ENCODE measurements at regions not wholly inside any gene's neighbourhood (a gene's known extent, or its start where the extent isn't known, plus 50 kb on each side); places are given as distances from the start of the nearest gene placed in this dataset.
"Not testable (repeated sequence)": the region's sequence is repeated elsewhere in the genome, so short reads cannot be mapped to it uniquely, and the experiment has no call there.

- DNase-seq = no peak
Measured at GRCh38 chr2:181792906-181793305, 98.6 kb upstream of the ITPRID2 start.

GRCh38 chr2:181798022-181798421 lies 93.5 kb upstream of the ITPRID2 start:
- no peak for DNase-seq

GRCh38 chr2:181802300-181802699 lies 89.2 kb upstream of the ITPRID2 start:
- not testable (repeated sequence) for DNase-seq

- not testable (repeated sequence) for DNase-seq
Measured at GRCh38 chr2:181803903-181804799, 87.4 kb upstream of the ITPRID2 start.

GRCh38 chr2:181805228-181806038 lies 86.1 kb upstream of the ITPRID2 start:
- DNase-seq = no peak

- DNase-seq = no peak
Measured at GRCh38 chr2:181806039-181806392, 85.5 kb upstream of the ITPRID2 start.

GRCh38 chr2:181807526-181807925 lies 84.0 kb upstream of the ITPRID2 start:
- no peak for DNase-seq

- DNase-seq = peak; percentile 4
Measured at GRCh38 chr2:181810823-181811695, 80.5 kb upstream of the ITPRID2 start.

- no peak for DNase-seq
Measured at GRCh38 chr2:181812106-181812743, 79.3 kb upstream of the ITPRID2 start.

- no peak for DNase-seq
Measured at GRCh38 chr2:181814057-181814491, 77.5 kb upstream of the ITPRID2 start.

GRCh38 chr2:181817509-181817908 lies 74.0 kb upstream of the ITPRID2 start:
- no peak for DNase-seq

- DNase-seq = no peak
Measured at GRCh38 chr2:181818058-181818680, 73.4 kb upstream of the ITPRID2 start.

GRCh38 chr2:181818840-181819239 lies 72.7 kb upstream of the ITPRID2 start:
- DNase-seq = no peak

- no peak for DNase-seq
Measured at GRCh38 chr2:181821049-181821448, 70.5 kb upstream of the ITPRID2 start.

GRCh38 chr2:181822097-181822496 lies 69.4 kb upstream of the ITPRID2 start:
- DNase-seq = no peak

GRCh38 chr2:181823405-181823804 lies 68.1 kb upstream of the ITPRID2 start:
- DNase-seq = no peak

GRCh38 chr2:181828122-181828705 lies 63.3 kb upstream of the ITPRID2 start:
- DNase-seq = no peak

GRCh38 chr2:181829230-181829629 lies 62.3 kb upstream of the ITPRID2 start:
- DNase-seq = no peak

- DNase-seq = no peak
Measured at GRCh38 chr2:181832015-181832414, 59.5 kb upstream of the ITPRID2 start.

GRCh38 chr2:181836583-181836982 lies 54.9 kb upstream of the ITPRID2 start:
- DNase-seq = no peak

GRCh38 chr2:181837563-181837962 lies 54.0 kb upstream of the ITPRID2 start:
- DNase-seq = no peak

Measured in occipital lobe (tissue), 1 donor.